Activated T-cell treated with anti-CD3 and anti-CD28 coated beads, Interleukin-2, amount 50 U/mL, for 24 hours (primary cell): ENCODE measurements at regions not wholly inside any gene's neighbourhood (a gene's known extent, or its start where the extent isn't known, plus 50 kb on each side); places are given as distances from the start of the nearest gene placed in this dataset.
"Not testable (repeated sequence)": the region's sequence is repeated elsewhere in the genome, so short reads cannot be mapped to it uniquely, and the experiment has no call there.

Experiments used
- DNase-seq: peaks from one replicate; pipeline ENCODE4 v3.0.0-alpha.2; 2020
- H3K27ac Mint-ChIP-seq: 2 replicates; pipeline ENCODE4 v1.8.0; 2020; ENCODE audit warnings: mild to moderate bottlenecking, mixed read lengths
- H3K27me3 Mint-ChIP-seq: 2 replicates; pipeline ENCODE4 v1.8.0; 2020; ENCODE audit warnings: mixed read lengths
- H3K36me3 Mint-ChIP-seq: 2 replicates; pipeline ENCODE4 v1.8.0; 2020; ENCODE audit warnings: low read depth, mixed read lengths
- H3K4me1 Mint-ChIP-seq: 2 replicates; pipeline ENCODE4 v1.8.0; 2020; ENCODE audit warnings: low read depth, mixed read lengths
- H3K4me3 Mint-ChIP-seq: 2 replicates; pipeline ENCODE4 v1.8.0; 2020; ENCODE audit warnings: mild to moderate bottlenecking, moderate library complexity, mixed read lengths
- H3K9me3 Mint-ChIP-seq: 2 replicates; pipeline ENCODE4 v1.8.0; 2020; ENCODE audit warnings: mixed read lengths

GRCh38 chr1:68906431-68906830, 409.5 kb upstream of the DEPDC1 start:
- Mint-ChIP-seq H3K4me1 (no peaks in the 10 kb centered on the region), H3K27me3 (no peaks in the 10 kb centered on the region), H3K36me3 (no peaks in the 10 kb centered on the region), H3K27ac (no peak overlapping the region), H3K4me3 (no peak overlapping the region), H3K9me3 (peaks cover 12% of the 10 kb centered on the region)
- no peak for DNase-seq

GRCh38 chr1:68907491-68907890, 410.6 kb upstream of the DEPDC1 start:
- no peaks in the 10 kb centered on the region for H3K4me1 Mint-ChIP-seq
- H3K9me3 Mint-ChIP-seq = peaks cover 12% of the 10 kb centered on the region
- H3K27me3 Mint-ChIP-seq = no peaks in the 10 kb centered on the region
- no peak overlapping the region for H3K4me3 Mint-ChIP-seq
- no peak for DNase-seq
- no peaks in the 10 kb centered on the region for H3K36me3 Mint-ChIP-seq
- H3K27ac Mint-ChIP-seq = no peak overlapping the region

- no peak overlapping the region for H3K27ac Mint-ChIP-seq
- H3K4me3 Mint-ChIP-seq = no peak overlapping the region
- DNase-seq = no peak
- no peaks in the 10 kb centered on the region for H3K27me3 Mint-ChIP-seq
- no peaks in the 10 kb centered on the region for H3K36me3 Mint-ChIP-seq
- peaks cover 10% of the 10 kb centered on the region for H3K9me3 Mint-ChIP-seq
- no peaks in the 10 kb centered on the region for H3K4me1 Mint-ChIP-seq
Observed at GRCh38 chr1:68908316-68908715, 411.4 kb upstream of the DEPDC1 start.

DNA sequence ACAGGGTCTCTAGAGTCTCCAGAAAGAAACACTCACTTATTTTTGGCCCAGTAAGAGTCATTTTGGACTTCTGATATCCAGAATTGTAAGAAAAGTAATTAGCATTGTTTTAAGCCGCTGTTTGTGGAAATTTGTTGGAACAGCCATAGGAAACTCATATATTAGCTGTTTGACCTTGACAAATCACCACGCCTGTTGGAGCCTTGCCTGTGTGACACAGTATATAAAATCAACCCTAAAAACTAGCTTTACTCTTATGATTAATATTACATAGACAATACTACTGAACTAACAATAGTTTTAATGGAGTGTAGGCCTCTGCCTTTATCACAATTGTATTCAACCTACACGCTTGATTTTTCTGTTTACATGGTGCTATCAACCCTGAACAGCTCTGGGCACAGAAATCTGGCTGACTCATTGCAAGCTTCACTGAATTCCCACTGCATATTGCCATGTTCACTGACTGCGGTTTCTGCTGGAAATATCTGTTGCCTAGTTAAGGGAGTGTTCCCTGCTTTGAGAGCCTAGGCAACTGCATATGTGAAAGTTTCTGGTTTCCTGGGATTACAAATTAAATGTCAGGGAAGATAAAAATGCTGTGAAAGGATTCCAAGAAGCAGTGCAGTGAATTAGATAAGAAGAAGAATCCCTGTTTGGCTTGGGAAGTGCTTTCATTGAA, 419.5 kb upstream of the DEPDC1 start:
- Mint-ChIP-seq H3K27ac (no peak overlapping the region), H3K36me3 (no peaks in the 10 kb centered on the region), H3K4me1 (no peaks in the 10 kb centered on the region), H3K9me3 (peaks cover 12% of the 10 kb centered on the region), H3K27me3 (no peaks in the 10 kb centered on the region), H3K4me3 (no peak overlapping the region)
- DNase-seq = no peak

GRCh38 chr1:68917456-68917855, 420.6 kb upstream of the DEPDC1 start:
- no peak for DNase-seq
- Mint-ChIP-seq H3K36me3 (no peaks in the 10 kb centered on the region), H3K9me3 (peaks cover 11% of the 10 kb centered on the region), H3K27me3 (no peaks in the 10 kb centered on the region), H3K27ac (no peak overlapping the region), H3K4me1 (no peaks in the 10 kb centered on the region), H3K4me3 (no peak overlapping the region)

DNA sequence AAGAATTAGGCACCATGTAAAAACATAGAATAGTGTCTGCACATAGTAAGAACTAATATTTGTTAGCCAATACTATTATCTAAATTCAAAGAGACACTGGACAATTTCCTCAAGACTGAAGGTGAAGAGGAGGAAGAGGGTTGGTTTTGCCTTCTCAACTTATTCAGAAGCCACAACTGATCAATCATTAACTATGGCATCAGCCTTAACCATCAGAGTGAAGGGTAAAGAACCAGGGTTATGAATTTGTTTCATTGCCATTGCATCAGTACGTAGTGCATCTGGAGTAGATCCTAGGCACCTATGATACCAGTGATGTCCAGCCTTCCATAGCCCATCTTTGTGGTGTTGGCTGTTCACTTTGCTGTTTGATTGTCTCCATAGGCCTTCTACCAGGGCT, 421.7 kb upstream of the DEPDC1 start:
- H3K9me3 Mint-ChIP-seq = peaks cover 7% of the 10 kb centered on the region
- H3K36me3 Mint-ChIP-seq = no peaks in the 10 kb centered on the region
- H3K4me3 Mint-ChIP-seq = no peak overlapping the region

DNA sequence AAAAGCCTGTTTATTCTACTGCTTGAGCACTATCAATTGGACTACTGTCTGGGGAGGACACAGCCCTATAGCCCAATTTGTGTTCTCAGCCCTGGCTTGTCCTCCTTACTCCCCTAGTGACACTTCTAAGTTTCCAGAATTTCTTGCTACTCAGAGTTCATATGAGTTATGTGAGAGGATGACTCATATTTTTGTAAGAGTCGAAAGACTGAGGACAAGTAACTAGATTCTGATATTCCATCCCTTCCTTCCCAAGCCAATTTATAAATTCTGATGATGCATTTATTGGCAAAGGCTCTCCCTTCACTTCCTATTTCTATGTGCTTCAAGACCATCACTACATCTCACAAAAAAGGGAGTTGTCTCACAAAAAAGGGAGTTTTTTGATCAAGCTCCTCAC, 422.2 kb upstream of the DEPDC1 start:
- H3K27ac Mint-ChIP-seq = no peak overlapping the region
- DNase-seq = no peak
- no peaks in the 10 kb centered on the region for H3K4me1 Mint-ChIP-seq
- H3K4me3 Mint-ChIP-seq = no peak overlapping the region
- H3K27me3 Mint-ChIP-seq = no peaks in the 10 kb centered on the region
- H3K36me3 Mint-ChIP-seq = no peaks in the 10 kb centered on the region
- H3K9me3 Mint-ChIP-seq = peaks cover 7% of the 10 kb centered on the region

More for the DNA sequence above, 421.7 kb upstream of the DEPDC1 start:
- DNase-seq = no peak
- Mint-ChIP-seq H3K27ac (no peak overlapping the region), H3K4me1 (no peaks in the 10 kb centered on the region), H3K27me3 (no peaks in the 10 kb centered on the region)

DNA sequence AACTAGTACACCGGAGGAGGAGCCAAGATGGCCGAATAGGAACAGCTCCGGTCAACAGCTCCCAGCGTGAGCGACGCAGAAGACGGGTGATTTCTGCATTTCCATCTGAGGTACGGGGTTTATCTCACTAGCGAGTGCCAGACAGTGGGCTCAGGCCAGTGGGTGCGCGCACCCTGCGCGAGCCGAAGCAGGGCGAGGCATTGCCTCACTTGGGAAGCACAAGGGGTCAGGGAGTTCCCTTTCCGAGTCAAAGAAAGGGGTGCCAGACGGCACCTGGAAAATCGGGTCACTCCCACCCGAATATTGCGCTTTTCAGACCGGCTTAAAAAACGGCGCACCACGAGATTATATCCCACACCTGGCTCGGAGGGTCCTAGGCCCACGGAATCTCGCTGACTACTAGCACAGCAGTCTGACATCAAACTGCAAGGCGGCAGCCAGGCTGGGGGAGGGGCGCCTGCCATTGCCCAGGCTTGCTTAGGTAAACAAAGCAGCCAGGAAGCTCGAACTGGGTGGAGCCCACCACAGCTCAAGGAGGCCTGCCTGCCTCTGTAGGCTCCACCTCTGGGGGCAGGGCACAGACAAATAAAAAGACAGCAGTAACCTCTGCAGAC, 426.7 kb upstream of the DEPDC1 start:
- H3K4me3 Mint-ChIP-seq, H3K9me3 Mint-ChIP-seq, H3K36me3 Mint-ChIP-seq, DNase-seq, H3K27ac Mint-ChIP-seq, H3K4me1 Mint-ChIP-seq, H3K27me3 Mint-ChIP-seq: not testable (repeated sequence)

- H3K27me3 Mint-ChIP-seq = no peaks in the 10 kb centered on the region
- H3K4me3 Mint-ChIP-seq = no peak overlapping the region
- DNase-seq = no peak
- H3K4me1 Mint-ChIP-seq = no peaks in the 10 kb centered on the region
- no peaks in the 10 kb centered on the region for H3K36me3 Mint-ChIP-seq
- H3K27ac Mint-ChIP-seq = no peak overlapping the region
- peaks cover 3% of the 10 kb centered on the region for H3K9me3 Mint-ChIP-seq
Observed at GRCh38 chr1:68930101-68930500, 433.2 kb upstream of the DEPDC1 start.

DNA sequence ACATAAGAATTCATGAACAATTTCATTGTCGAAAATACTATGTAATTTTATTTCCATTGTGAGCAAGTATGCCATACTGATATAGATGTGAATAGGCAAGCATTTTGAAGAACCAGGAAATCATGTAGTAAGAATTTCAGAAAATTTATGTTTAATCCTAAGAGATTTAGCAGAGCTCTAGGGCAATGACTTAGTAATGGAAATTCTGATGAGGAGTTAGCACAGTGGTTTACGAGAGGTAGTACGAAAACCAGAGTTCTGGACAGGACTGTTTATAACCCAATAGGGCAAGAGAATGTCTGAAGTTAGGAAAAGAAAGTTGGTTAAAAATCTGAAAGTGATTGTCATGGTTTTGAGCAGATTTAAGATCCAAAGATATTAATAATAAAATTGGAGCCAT, 439.6 kb upstream of the DEPDC1 start:
- Mint-ChIP-seq H3K4me3 (no peak overlapping the region), H3K4me1 (no peaks in the 10 kb centered on the region), H3K9me3 (peaks cover 5% of the 10 kb centered on the region), H3K36me3 (no peaks in the 10 kb centered on the region), H3K27ac (no peak overlapping the region), H3K27me3 (no peaks in the 10 kb centered on the region)
- no peak for DNase-seq

- peaks cover 4% of the 10 kb centered on the region for H3K9me3 Mint-ChIP-seq
- no peak overlapping the region for H3K4me3 Mint-ChIP-seq
- no peaks in the 10 kb centered on the region for H3K36me3 Mint-ChIP-seq
- no peak overlapping the region for H3K27ac Mint-ChIP-seq
- no peaks in the 10 kb centered on the region for H3K4me1 Mint-ChIP-seq
- no peak for DNase-seq
- no peaks in the 10 kb centered on the region for H3K27me3 Mint-ChIP-seq
Observed at GRCh38 chr1:68938051-68938666, 441.3 kb upstream of the DEPDC1 start.

- H3K9me3 Mint-ChIP-seq = peaks cover 13% of the 10 kb centered on the region
- no peaks in the 10 kb centered on the region for H3K27me3 Mint-ChIP-seq
- DNase-seq = no peak
- H3K36me3 Mint-ChIP-seq = no peaks in the 10 kb centered on the region
- no peak overlapping the region for H3K27ac Mint-ChIP-seq
- H3K4me3 Mint-ChIP-seq = no peak overlapping the region
- no peaks in the 10 kb centered on the region for H3K4me1 Mint-ChIP-seq
Observed at GRCh38 chr1:68950036-68950435, 453.2 kb upstream of the DEPDC1 start.

DNA sequence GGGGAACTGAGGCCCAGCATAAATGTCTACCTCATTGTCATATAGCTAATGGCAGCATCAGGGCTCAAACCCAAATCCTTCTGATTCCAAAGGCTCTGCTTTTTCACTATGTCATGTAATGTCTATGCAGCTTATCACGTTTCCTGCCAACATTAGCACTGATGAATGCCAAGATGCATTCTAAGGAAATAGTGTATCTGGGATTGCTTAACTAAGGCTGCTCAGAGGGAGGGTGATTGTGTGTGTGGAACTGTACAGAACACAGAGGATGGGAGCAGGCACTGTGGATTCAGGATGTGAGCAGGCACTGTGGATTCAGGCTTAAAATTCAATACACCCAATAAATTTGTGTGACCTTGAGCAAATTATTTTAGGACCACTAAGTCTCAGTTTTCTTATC, 456.4 kb upstream of the DEPDC1 start:
- Mint-ChIP-seq H3K4me1 (no peaks in the 10 kb centered on the region), H3K27ac (no peak overlapping the region), H3K9me3 (peaks cover 13% of the 10 kb centered on the region), H3K4me3 (no peak overlapping the region), H3K27me3 (no peaks in the 10 kb centered on the region), H3K36me3 (no peaks in the 10 kb centered on the region)
- no peak for DNase-seq

DNA sequence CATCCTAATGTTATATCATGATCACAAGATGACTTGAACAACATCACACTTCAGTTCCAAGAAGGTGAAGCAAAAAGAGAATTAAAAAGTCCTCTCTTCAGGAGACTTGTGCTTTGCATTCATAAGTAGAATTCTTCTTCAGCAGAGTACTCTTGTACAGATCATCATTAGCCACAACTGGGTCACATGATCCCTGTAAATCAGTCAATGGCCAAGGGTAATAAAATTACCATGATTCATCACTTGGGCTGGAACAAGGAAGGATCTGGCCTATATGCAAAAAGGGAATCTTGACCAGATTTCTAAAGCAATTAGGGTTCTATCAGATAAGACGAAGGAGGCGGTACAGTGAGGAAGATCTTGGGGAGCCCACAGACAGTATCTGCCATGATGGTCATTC, 458.0 kb upstream of the DEPDC1 start:
- Mint-ChIP-seq H3K27me3 (no peaks in the 10 kb centered on the region), H3K27ac (no peak overlapping the region), H3K4me3 (no peak overlapping the region), H3K9me3 (peaks cover 11% of the 10 kb centered on the region), H3K36me3 (no peaks in the 10 kb centered on the region), H3K4me1 (no peaks in the 10 kb centered on the region)
- DNase-seq = no peak

- H3K36me3 Mint-ChIP-seq = no peaks in the 10 kb centered on the region
- H3K4me3 Mint-ChIP-seq = no peak overlapping the region
- peaks cover 9% of the 10 kb centered on the region for H3K9me3 Mint-ChIP-seq
- no peak for DNase-seq
- H3K27ac Mint-ChIP-seq = no peak overlapping the region
- no peaks in the 10 kb centered on the region for H3K4me1 Mint-ChIP-seq
- no peaks in the 10 kb centered on the region for H3K27me3 Mint-ChIP-seq
Observed at GRCh38 chr1:68955424-68955823, 458.5 kb upstream of the DEPDC1 start.
